HL-60 (cell line): ENCODE measurements at regions not wholly inside any gene's neighbourhood (a gene's known extent, or its start where the extent isn't known, plus 50 kb on each side); places are given as distances from the start of the nearest gene placed in this dataset.

Experiments
- DNase-seq, 2 experiments: peaks; one replicate each; pipeline ENCODE4 v3.0.0-alpha.2; 2010 to 2020; ENCODE audit warnings: low read depth in 1 of 2, low spot score in 1 of 2
- H3K27ac ChIP-seq: fragments of 250-450 bp; sonication (Bioruptor Pico); replicated peaks from 2 replicates; pipeline ENCODE4 v1.5.1; 2020; ENCODE audit warnings: mild to moderate bottlenecking, moderate library complexity
- H3K27me3 ChIP-seq: fragments of 250-450 bp; sonication (Bioruptor Pico); 2 replicates; pipeline ENCODE4 v1.5.1; 2021; ENCODE audit warnings: mild to moderate bottlenecking, moderate library complexity; ENCODE audit not compliant: insufficient read depth, poor library complexity, severe bottlenecking
- H3K4me3 ChIP-seq: replicated peaks from 2 replicates; pipeline ENCODE4 v1.5.1; 2011; ENCODE audit warnings: mild to moderate bottlenecking, control low read depth, low read length; ENCODE audit not compliant: insufficient read depth
- CTCF ChIP-seq: IDR thresholded peaks from one replicate; pipeline ENCODE4 v1.5.1; 2011; ENCODE audit warnings: low read length, control low read depth, inconsistent platforms; ENCODE audit not compliant: insufficient read depth
- GABPA ChIP-seq: IDR thresholded peaks from 2 replicates; pipeline ENCODE4 v1.6.1; 2012; ENCODE audit warnings: low read depth
- POLR2AphosphoS5 ChIP-seq: IDR thresholded peaks from 2 replicates; pipeline ENCODE4 v1.6.1; 2012; ENCODE audit warnings: low read depth
- REST ChIP-seq: IDR thresholded peaks from 2 replicates; pipeline ENCODE4 v1.6.1; 2012; ENCODE audit warnings: low read depth; ENCODE audit not compliant: insufficient replicate concordance
- SPI1 ChIP-seq: IDR thresholded peaks from 2 replicates; pipeline ENCODE4 v1.6.1; 2012; ENCODE audit warnings: low read depth, mild to moderate bottlenecking, borderline replicate concordance

- DNase-seq, result no peak
- Histone ChIP-seq H3K27ac (no peak overlapping the region), H3K27me3 (no peaks in the 10 kb centered on the region), H3K4me3 (no peak overlapping the region)
- no peak for TF ChIP-seq SPI1
- TF ChIP-seq POLR2AphosphoS5, result no peak
- no peak for TF ChIP-seq REST
- TF ChIP-seq GABPA, result no peak
- no peak for TF ChIP-seq CTCF
Measured at GRCh38 chr14:101174980-101175606, 271.6 kb upstream of the RTL1 start.

- no peak for TF ChIP-seq GABPA
- TF ChIP-seq SPI1, result no peak
- TF ChIP-seq POLR2AphosphoS5, result no peak
- no peak for TF ChIP-seq CTCF
- no peak for TF ChIP-seq REST
- no peak overlapping the region for H3K27ac ChIP-seq
- no peaks in the 10 kb centered on the region for H3K27me3 ChIP-seq
- H3K4me3 ChIP-seq, result no peak overlapping the region
- DNase-seq, result no peak
Measured at GRCh38 chr14:101175731-101176534, 272.4 kb upstream of the RTL1 start.

GRCh38 chr14:101176535-101177205, 273.1 kb upstream of the RTL1 start:
- Histone ChIP-seq H3K27ac (no peak overlapping the region), H3K4me3 (no peak overlapping the region), H3K27me3 (no peaks in the 10 kb centered on the region)
- TF ChIP-seq GABPA (no peak), POLR2AphosphoS5 (no peak), SPI1 (no peak), REST (no peak), CTCF (no peak)
- DNase-seq, result no peak
